Pancreas (tissue), 10 donors: ENCODE measurements at regions not wholly inside any gene's neighbourhood (a gene's known extent, or its start where the extent isn't known, plus 50 kb on each side); places are given as distances from the start of the nearest gene placed in this dataset.

Experiments used
- ATAC-seq, 4 donors: fragments of 200-7000 bp; cut with Tn5 transposase; one replicate each; pipeline versions ENCODE4 v1.8.0 to v1.9.1; 2020; ENCODE audit warnings: mild to moderate bottlenecking in 4 of 4, moderate library complexity in 4 of 4
- DNase-seq, 6 donors: peaks; one replicate each; pipeline ENCODE4 v3.0.0-alpha.2; 2020
- FAIRE-seq: peaks from 2 replicates; lab custom pipeline; 2012; peaks lifted over from hg19 to GRCh38; lab: Jason Lieb, UNC
- H3K27ac ChIP-seq, 4 donors: fragments of 200-600 bp; sonication (generic); 1 replicate in 3 of 4; 2 replicates in 1 of 4; pipeline versions ENCODE4 v1.5.0 to v1.8.0; 2020
- H3K27me3 ChIP-seq, 4 donors: fragments of 200-600 bp; one replicate each; pipeline ENCODE4 v1.8.0; 2021
- H3K36me3 ChIP-seq, 3 donors: fragments of 200-600 bp; sonication (generic) in 1 of 3; one replicate each; pipeline versions ENCODE4 v1.5.0 to v1.8.0; 2020 to 2021
- H3K4me1 ChIP-seq, 3 donors: fragments of 200-600 bp; one replicate each; pipeline ENCODE4 v1.8.0; 2021
- H3K4me3 ChIP-seq, 4 donors: fragments of 200-600 bp; sonication (generic) in 2 of 4; one replicate each; pipeline versions ENCODE4 v1.5.0 to v1.8.0; 2020 to 2021
- H3K9me3 ChIP-seq, 4 donors: fragments of 200-600 bp; one replicate each; pipeline ENCODE4 v1.8.0; 2021
- WGBS, 2 donors: extraction: QIAGEN DNeasy Blood & Tissue Kit; methylation state at CpG; one replicate each; pipeline ENCODE4 v1.1.7; 2013; 5-methylcytosine and 5-hydroxymethylcytosine counted together
- intact Hi-C, 3 donors: fragments of 100-400 bp; cut with DNase I; formaldehyde crosslinking; loops; one replicate each; pipeline versions ENCODE4 v1.11.1 to v1.14.2; 2022
- TF ChIP-seq, protein P1 (sequence below), 4 donors: fragments of 200-600 bp; sonication (generic) in 3 of 4; IDR thresholded peaks; one replicate each; pipeline versions ENCODE4 v1.5.0 to v1.8.0; 2021; ENCODE audit warnings: antibody characterized with exemption in 4 of 4
- donor health status: healthy with polysubstance abuse.
- donor health status: DM: no; HTN: no; CAD: no; lungs with moderate emphysema.
- donor health status: DM: no; HTN: no; CAD: no.
- donor health status: control.
- donor health status: control.
- donor health status: Bipolar disorder and iron deficiency.
- donor health status: DM: yes; HTN: yes; CAD: no.
- donor health status: DM: no; HTN: no; CAD: no.
- donor health status: DM: no; HTN: no; CAD: no.
- donor health status: DM: yes; HTN: yes; CAD: no.

DNA sequence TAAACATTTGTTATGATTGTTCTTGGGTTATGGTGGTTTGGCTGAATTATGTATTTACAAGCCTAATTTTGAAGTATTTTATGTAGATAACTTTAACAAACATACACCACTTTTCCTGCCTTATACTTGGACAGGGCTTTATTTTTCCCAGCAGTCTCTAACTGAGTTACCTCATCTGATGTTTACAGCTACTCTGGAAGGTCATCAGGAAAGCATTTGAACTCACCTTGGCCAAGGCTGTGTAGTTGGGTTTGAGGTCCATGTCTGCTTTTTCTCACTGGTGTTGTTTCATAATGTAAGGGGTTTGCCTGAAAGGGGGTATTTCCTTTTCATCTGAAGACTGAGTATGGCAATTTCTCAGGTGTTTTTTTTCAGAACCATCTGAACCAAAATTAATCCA is 193.5 kb downstream of the RWDD3 start:
- peak in 2 of 4 donors; percentile 68 to 76 for ATAC-seq
- Histone ChIP-seq H3K4me1 (no peaks in the 10 kb centered on the region), H3K27ac (no peak overlapping the region), H3K36me3 (no peaks in the 10 kb centered on the region), H3K4me3 (no peak overlapping the region), H3K9me3 (no peaks in the 10 kb centered on the region), H3K27me3 (no peaks in the 10 kb centered on the region)
- FAIRE-seq: no peak
- intact Hi-C loops: no loop called here
- TF ChIP-seq, protein P1, sequence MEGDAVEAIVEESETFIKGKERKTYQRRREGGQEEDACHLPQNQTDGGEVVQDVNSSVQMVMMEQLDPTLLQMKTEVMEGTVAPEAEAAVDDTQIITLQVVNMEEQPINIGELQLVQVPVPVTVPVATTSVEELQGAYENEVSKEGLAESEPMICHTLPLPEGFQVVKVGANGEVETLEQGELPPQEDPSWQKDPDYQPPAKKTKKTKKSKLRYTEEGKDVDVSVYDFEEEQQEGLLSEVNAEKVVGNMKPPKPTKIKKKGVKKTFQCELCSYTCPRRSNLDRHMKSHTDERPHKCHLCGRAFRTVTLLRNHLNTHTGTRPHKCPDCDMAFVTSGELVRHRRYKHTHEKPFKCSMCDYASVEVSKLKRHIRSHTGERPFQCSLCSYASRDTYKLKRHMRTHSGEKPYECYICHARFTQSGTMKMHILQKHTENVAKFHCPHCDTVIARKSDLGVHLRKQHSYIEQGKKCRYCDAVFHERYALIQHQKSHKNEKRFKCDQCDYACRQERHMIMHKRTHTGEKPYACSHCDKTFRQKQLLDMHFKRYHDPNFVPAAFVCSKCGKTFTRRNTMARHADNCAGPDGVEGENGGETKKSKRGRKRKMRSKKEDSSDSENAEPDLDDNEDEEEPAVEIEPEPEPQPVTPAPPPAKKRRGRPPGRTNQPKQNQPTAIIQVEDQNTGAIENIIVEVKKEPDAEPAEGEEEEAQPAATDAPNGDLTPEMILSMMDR (IDR thresholded peaks at IDR 0.05): no peak
- no peak for DNase-seq

DNA sequence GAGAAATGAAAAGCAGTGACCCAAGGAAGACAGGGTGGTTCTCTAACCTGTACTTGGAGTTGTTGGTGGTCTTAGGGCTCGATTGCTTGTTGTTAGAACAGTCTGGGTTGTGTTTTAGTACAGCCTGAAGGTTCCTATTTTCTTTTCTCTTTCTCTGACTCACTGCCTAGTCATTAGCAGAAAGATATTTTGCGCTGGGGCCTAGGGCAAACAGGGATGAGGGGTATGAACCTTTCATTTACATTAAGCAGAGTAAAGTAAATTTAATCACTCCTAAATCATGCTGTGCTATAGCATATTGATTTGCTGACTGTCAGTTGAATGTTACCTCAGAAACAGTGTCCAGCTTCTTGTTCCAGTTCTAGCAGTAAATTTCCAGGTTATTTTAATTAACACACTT is 197.2 kb downstream of the RWDD3 start:
- intact Hi-C loops: no loop called here
- H3K4me3 ChIP-seq: no peak overlapping the region
- H3K27ac ChIP-seq: no peak overlapping the region
- ATAC-seq: no peak
- TF ChIP-seq, protein P1 (IDR thresholded peaks at IDR 0.05): no peak
- no peak for DNase-seq
- no peaks in the 10 kb centered on the region for H3K4me1 ChIP-seq
- H3K27me3 ChIP-seq: no peaks in the 10 kb centered on the region
- FAIRE-seq: no peak
- 34 to 48% methylated on average over 2 of the region's 2 CpGs for WGBS, 2 donors
- H3K36me3 ChIP-seq: no peaks in the 10 kb centered on the region
- no peaks in the 10 kb centered on the region for H3K9me3 ChIP-seq

DNA sequence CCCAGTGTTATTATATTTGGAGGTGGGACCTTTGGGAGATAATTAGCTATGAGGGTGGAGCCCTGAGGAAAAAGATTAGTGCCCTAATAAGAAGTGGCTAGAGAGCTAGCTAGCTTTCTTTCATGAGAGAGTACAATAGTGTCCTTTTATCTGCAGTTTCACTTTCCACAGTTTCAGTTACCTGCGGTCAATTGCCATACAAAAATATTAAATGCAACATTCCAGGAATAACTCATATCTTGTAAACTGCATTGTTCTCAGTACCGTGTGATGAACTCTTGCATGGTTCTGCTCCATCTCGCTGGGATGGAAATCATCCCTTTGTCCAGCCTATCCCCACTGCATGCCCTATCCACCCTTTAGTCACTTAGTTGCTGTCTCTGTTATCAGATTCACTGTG is 201.6 kb downstream of the RWDD3 start:
- Histone ChIP-seq H3K4me3 (no peak overlapping the region), H3K27me3 (no peaks in the 10 kb centered on the region), H3K36me3 (no peaks in the 10 kb centered on the region), H3K9me3 (no peaks in the 10 kb centered on the region), H3K4me1 (no peaks in the 10 kb centered on the region), H3K27ac (no peak overlapping the region)
- 73 to 81% methylated on average over 3 of the region's 3 CpGs for WGBS, 2 donors
- TF ChIP-seq, protein P1 (IDR thresholded peaks at IDR 0.05): no peak
- FAIRE-seq: no peak
- no peak for ATAC-seq
- DNase-seq: no peak
- intact Hi-C loops: no loop called here

DNA sequence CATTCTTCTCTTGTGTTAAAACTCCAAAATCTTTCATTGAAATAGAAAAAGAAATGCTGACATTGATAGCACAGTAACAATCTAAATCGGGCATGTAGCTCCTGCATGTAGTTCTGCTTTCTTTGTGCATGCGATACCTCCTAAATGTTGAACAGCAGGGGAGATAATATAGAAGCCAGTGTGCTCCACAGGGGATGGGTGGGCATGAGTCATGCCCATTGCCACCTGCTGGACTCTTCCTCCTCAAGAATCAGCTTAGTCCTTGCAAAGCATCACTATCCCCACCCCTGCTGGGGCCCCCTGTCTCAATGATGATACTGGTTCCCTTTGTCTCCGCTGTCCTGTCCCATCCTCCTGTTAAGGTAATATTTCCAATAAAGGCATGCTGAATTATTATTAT is 203.0 kb downstream of the RWDD3 start:
- H3K4me3 ChIP-seq: no peak overlapping the region

DNA sequence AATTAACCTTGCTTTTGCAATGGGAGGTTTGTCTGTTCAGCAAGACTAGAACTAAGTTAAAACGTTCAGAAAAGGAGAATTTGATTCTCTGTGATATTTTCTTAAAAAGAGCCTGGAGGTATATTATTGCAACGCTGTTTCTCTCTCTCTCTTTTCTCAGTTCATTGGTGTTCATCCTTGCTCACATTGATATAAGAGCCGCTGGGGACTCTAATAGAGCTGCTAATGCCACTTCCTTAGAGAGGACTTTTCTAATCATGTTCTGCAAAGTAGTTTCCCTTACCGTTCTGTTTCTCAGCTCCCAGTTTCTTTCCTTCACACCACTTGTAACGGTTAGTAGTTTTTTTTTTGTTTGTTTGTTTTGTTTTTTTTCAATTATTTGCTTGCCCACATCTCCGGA is 203.8 kb downstream of the RWDD3 start:
- Histone ChIP-seq H3K4me1 (no peaks in the 10 kb centered on the region), H3K27me3 (no peaks in the 10 kb centered on the region), H3K4me3 (no peak overlapping the region), H3K9me3 (no peaks in the 10 kb centered on the region), H3K36me3 (no peaks in the 10 kb centered on the region), H3K27ac (no peak overlapping the region)
- ATAC-seq (no peak), DNase-seq (no peak), FAIRE-seq (no peak)
- 33 to 38% methylated on average over 6 of the region's 6 CpGs for WGBS, 2 donors
- TF ChIP-seq, protein P1 (IDR thresholded peaks at IDR 0.05): no peak
- intact Hi-C loops: no loop called here

More for the DNA sequence above, 203.0 kb downstream of the RWDD3 start:
- H3K4me1 ChIP-seq: no peaks in the 10 kb centered on the region
- TF ChIP-seq, protein P1 (IDR thresholded peaks at IDR 0.05): no peak
- H3K27ac ChIP-seq: no peak overlapping the region
- no peaks in the 10 kb centered on the region for H3K27me3 ChIP-seq
- no peaks in the 10 kb centered on the region for H3K9me3 ChIP-seq
- WGBS, 2 donors: 42 to 68% methylated on average over 3 of the region's 3 CpGs
- H3K36me3 ChIP-seq: no peaks in the 10 kb centered on the region
- intact Hi-C loops: no loop called here
- DNase-seq (no peak), ATAC-seq (no peak), FAIRE-seq (no peak)
